Neural cell (in vitro differentiated cells): ENCODE measurements at regions not wholly inside any gene's neighbourhood (a gene's known extent, or its start where the extent isn't known, plus 50 kb on each side); places are given as distances from the start of the nearest gene placed in this dataset.

Experiments
- H2AFZ ChIP-seq: fragments of 200-600, 300-800 bp; sonication (generic), shearing (Covaris generic); 2 replicates; pipeline ENCODE4 v1.6.0; 2014; ENCODE audit warnings: low read depth, mild to moderate bottlenecking, antibody characterized with exemption, low read length, moderate library complexity
- H3F3A ChIP-seq: fragments of 200-600 bp; shearing (Covaris generic); 2 replicates; pipeline ENCODE4 v1.6.1; 2016; ENCODE audit warnings: mild to moderate bottlenecking, moderate library complexity, mixed read lengths, antibody characterized with exemption, low read length; ENCODE audit not compliant: insufficient read depth, poor library complexity, severe bottlenecking
- H3K27ac ChIP-seq: fragments of 200-600, 300-800 bp; sonication (generic), shearing (Covaris generic); 2 replicates; pipeline ENCODE4 v1.5.1; 2014; ENCODE audit warnings: mild to moderate bottlenecking, low read length, moderate library complexity
- H3K27me3 ChIP-seq: fragments of 300-800, 200-600 bp; sonication (generic), shearing (Covaris generic); 2 replicates; pipeline ENCODE4 v1.6.0; 2014; ENCODE audit warnings: mild to moderate bottlenecking, low read depth, low read length, moderate library complexity; ENCODE audit not compliant: insufficient read depth
- H3K36me3 ChIP-seq: fragments of 300-800, 200-600 bp; sonication (generic), shearing (Covaris generic); 2 replicates; pipeline ENCODE4 v1.5.1; 2014; ENCODE audit warnings: mild to moderate bottlenecking, antibody characterized with exemption, low read length, moderate library complexity; ENCODE audit not compliant: insufficient read depth
- H3K4me2 ChIP-seq: fragments of 300-800, 200-600 bp; sonication (generic), shearing (Covaris generic); 2 replicates; pipeline ENCODE4 v1.6.0; 2014; ENCODE audit warnings: mild to moderate bottlenecking, low read length
- H3K4me3 ChIP-seq: fragments of 300-800, 200-600 bp; sonication (generic), shearing (Covaris generic); 2 replicates; pipeline ENCODE4 v1.5.1; 2014; ENCODE audit warnings: mild to moderate bottlenecking, low read length, moderate library complexity
- H3K79me2 ChIP-seq: fragments of 200-600 bp; shearing (Covaris generic); replicated peaks from 2 replicates; pipeline ENCODE4 v1.6.0; 2014; ENCODE audit warnings: mild to moderate bottlenecking, low read length, moderate library complexity; ENCODE audit not compliant: insufficient read depth
- H3K9ac ChIP-seq: fragments of 300-800, 200-600 bp; sonication (generic), shearing (Covaris generic); 2 replicates; pipeline ENCODE4 v1.6.1; 2016; ENCODE audit warnings: mild to moderate bottlenecking, low read length, mixed read lengths
- H3K9me2 ChIP-seq: fragments of 200-600 bp; shearing (Covaris generic); 2 replicates; pipeline ENCODE4 v1.6.1; 2016; ENCODE audit warnings: mild to moderate bottlenecking, low read length, mixed read lengths; ENCODE audit not compliant: insufficient read depth
- H3K9me3 ChIP-seq: fragments of 200-600, 300-800 bp; sonication (generic), shearing (Covaris generic); 2 replicates; pipeline ENCODE4 v1.6.1; 2016; ENCODE audit warnings: mild to moderate bottlenecking, mixed run types, low read length, moderate library complexity, mixed read lengths
- H4K20me1 ChIP-seq: fragments of 200-600 bp; shearing (Covaris generic); 2 replicates; pipeline ENCODE4 v1.6.1; 2016; ENCODE audit warnings: mild to moderate bottlenecking, mixed run types; ENCODE audit not compliant: insufficient read depth
- EP300 ChIP-seq: fragments of 450-650 bp; conservative IDR thresholded peaks from 2 replicates; pipeline ENCODE4 v1.6.1; 2014; ENCODE audit warnings: antibody characterized with exemption, mild to moderate bottlenecking, moderate library complexity; ENCODE audit not compliant: poor library complexity, severe bottlenecking
- EZH2 ChIP-seq: fragments of 200-600, 300-800 bp; shearing (Covaris generic), sonication (generic); IDR thresholded peaks from 2 replicates; pipeline ENCODE4 v1.6.1; 2014; ENCODE audit warnings: antibody characterized with exemption, low read length, borderline replicate concordance, mild to moderate bottlenecking; ENCODE audit not compliant: insufficient read depth, poor library complexity, severe bottlenecking
- MXI1 ChIP-seq: fragments of 450-650 bp; conservative IDR thresholded peaks from 2 replicates; pipeline ENCODE4 v1.6.1; 2014; ENCODE audit warnings: antibody characterized with exemption, mild to moderate bottlenecking; ENCODE audit not compliant: poor library complexity, severe bottlenecking
- POLR2AphosphoS5 ChIP-seq: IDR thresholded peaks from 2 replicates; pipeline ENCODE4 v1.6.1; 2012
- RAD21 ChIP-seq: fragments of 450-650 bp; conservative IDR thresholded peaks from 2 replicates; pipeline ENCODE4 v1.6.1; 2014; ENCODE audit warnings: antibody characterized with exemption, mild to moderate bottlenecking, moderate library complexity
- REST ChIP-seq: IDR thresholded peaks from 2 replicates; pipeline ENCODE4 v1.6.1; 2012; ENCODE audit warnings: borderline replicate concordance
- SMC3 ChIP-seq: fragments of 450-650 bp; conservative IDR thresholded peaks from 2 replicates; pipeline ENCODE4 v1.6.1; 2014; ENCODE audit warnings: antibody characterized with exemption, mild to moderate bottlenecking, moderate library complexity; ENCODE audit not compliant: poor library complexity
- TAF1 ChIP-seq: IDR thresholded peaks from 2 replicates; pipeline ENCODE4 v1.6.1; 2012; ENCODE audit warnings: low read depth
- TF ChIP-seq, protein P1 (sequence below): fragments of 450-650 bp; IDR thresholded peaks from 2 replicates; pipeline ENCODE4 v1.5.1; 2014; ENCODE audit warnings: antibody characterized with exemption, mild to moderate bottlenecking, moderate library complexity; ENCODE audit not compliant: poor library complexity, severe bottlenecking

- TF ChIP-seq, protein P1, sequence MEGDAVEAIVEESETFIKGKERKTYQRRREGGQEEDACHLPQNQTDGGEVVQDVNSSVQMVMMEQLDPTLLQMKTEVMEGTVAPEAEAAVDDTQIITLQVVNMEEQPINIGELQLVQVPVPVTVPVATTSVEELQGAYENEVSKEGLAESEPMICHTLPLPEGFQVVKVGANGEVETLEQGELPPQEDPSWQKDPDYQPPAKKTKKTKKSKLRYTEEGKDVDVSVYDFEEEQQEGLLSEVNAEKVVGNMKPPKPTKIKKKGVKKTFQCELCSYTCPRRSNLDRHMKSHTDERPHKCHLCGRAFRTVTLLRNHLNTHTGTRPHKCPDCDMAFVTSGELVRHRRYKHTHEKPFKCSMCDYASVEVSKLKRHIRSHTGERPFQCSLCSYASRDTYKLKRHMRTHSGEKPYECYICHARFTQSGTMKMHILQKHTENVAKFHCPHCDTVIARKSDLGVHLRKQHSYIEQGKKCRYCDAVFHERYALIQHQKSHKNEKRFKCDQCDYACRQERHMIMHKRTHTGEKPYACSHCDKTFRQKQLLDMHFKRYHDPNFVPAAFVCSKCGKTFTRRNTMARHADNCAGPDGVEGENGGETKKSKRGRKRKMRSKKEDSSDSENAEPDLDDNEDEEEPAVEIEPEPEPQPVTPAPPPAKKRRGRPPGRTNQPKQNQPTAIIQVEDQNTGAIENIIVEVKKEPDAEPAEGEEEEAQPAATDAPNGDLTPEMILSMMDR = no peak
- no peak for TF ChIP-seq SMC3
- Histone ChIP-seq H3K79me2 (no peaks in the 10 kb centered on the region), H3K36me3 (no peaks in the 10 kb centered on the region), H3K27me3 (no peaks in the 10 kb centered on the region), H3F3A (no peaks in the 10 kb centered on the region), H2AFZ (no peak overlapping the region), H3K4me3 (no peak overlapping the region), H3K4me2 (no peak overlapping the region), H3K9me3 (no peaks in the 10 kb centered on the region), H3K27ac (no peak overlapping the region), H4K20me1 (no peaks in the 10 kb centered on the region), H3K9me2 (no peaks in the 10 kb centered on the region), H3K9ac (no peak overlapping the region)
Observed at GRCh38 chr5:114948363-114948762, 221.3 kb downstream of the TRIM36 start.

- no peaks in the 10 kb centered on the region for H3K9me2 ChIP-seq
- H3K4me3 ChIP-seq = no peak overlapping the region
- H3F3A ChIP-seq = no peaks in the 10 kb centered on the region
- no peak for TF ChIP-seq RAD21
- TF ChIP-seq SMC3 = no peak
- TF ChIP-seq TAF1 = no peak
- no peak for TF ChIP-seq EP300
- TF ChIP-seq, protein P1 = no peak
- no peak for TF ChIP-seq POLR2AphosphoS5
- no peak for TF ChIP-seq REST
- no peak for TF ChIP-seq MXI1
- TF ChIP-seq EZH2 = no peak
- H3K27me3 ChIP-seq = no peaks in the 10 kb centered on the region
- H3K79me2 ChIP-seq = no peaks in the 10 kb centered on the region
- H3K4me2 ChIP-seq = no peak overlapping the region
- peaks cover 5% of the 10 kb centered on the region for H3K9me3 ChIP-seq
- no peaks in the 10 kb centered on the region for H3K36me3 ChIP-seq
- H4K20me1 ChIP-seq = no peaks in the 10 kb centered on the region
- H3K9ac ChIP-seq = no peak overlapping the region
- no peak overlapping the region for H2AFZ ChIP-seq
- H3K27ac ChIP-seq = no peak overlapping the region
Observed at GRCh38 chr5:114940709-114941108, 229.0 kb downstream of the TRIM36 start.
